GM21526 (cell line): ENCODE measurements at regions not wholly inside any gene's neighbourhood (a gene's known extent, or its start where the extent isn't known, plus 50 kb on each side); places are given as distances from the start of the nearest gene placed in this dataset.
"Not testable (repeated sequence)": the region's sequence is repeated elsewhere in the genome, so short reads cannot be mapped to it uniquely, and the experiment has no call there.

Source experiments
- ATAC-seq: cut with Tn5 transposase; IDR thresholded peaks from one replicate; pipeline ENCODE4 v1.9.1; 2021; ENCODE audit warnings: moderate library complexity; ENCODE audit not compliant: unreplicated experiment, low FRiP score

DNA sequence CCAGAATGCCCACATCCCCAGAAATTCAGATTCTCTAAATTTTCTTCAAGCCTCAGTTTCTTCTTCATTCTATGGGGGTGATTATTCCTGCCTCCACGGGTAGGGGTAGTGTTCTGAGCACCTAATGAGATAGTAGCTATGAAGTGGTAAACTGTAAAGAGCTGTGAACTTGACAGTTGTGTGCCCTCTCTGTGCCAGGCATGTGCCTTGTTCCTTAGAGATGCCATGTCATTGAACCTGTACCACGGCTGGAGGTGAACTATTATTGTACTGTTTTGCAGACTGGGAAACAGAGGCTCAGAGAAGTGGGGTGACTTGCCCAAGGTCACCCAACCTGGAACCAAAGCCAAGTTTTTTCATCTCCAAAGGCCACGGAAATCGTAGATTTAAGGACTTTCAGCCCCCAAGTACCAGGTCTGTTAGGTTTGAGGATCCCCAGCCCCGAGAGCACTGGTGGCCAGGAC, 67.7 kb upstream of the SIRPA start:
- no peak for ATAC-seq

GRCh38 chr20:1825938-1826445, 69.2 kb upstream of the SIRPA start:
- ATAC-seq: no peak

- no peak for ATAC-seq
Observed at GRCh38 chr20:1825507-1825906, 69.7 kb upstream of the SIRPA start.

DNA sequence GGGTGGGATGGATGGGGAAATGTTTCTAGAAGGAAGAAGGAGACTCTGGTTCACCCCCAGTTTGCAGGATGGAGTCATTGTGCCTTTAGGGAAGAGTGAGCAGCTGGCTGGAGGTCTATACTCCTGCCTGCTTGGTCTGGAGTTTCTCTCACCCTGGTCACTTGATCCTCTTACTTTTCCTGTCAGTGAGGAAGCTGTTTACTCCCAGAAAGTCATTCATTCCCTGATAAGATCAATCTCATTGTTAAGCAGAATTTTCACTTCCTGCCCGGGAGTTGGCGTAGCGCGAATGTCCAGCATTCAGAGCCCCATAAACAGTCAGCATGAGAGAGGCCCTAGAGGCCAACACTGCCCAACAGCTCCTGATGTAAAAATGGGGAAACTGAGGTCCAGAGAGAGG, 70.4 kb upstream of the SIRPA start:
- ATAC-seq: no peak

DNA sequence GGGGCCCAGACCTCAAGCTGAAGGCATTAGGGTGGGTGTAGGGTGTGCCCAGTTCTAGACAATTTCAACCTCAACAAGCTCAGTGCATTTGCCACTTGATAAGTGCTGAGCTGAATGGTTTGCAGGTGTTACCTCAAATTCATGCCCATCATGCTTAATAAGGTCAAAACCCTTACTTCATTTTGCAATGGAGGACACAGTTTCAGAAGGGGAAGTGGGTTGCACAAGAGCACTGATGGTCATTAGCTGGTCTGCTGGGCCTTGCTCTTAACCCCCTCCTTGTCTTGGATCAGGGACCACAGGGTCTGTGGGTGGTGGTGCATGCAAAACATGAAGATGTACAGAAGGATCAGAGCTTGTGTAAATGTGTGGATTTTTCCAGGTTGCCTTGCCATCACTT, 71.0 kb upstream of the SIRPA start:
- no peak for ATAC-seq

GRCh38 chr20:1823450-1823844, 71.8 kb upstream of the SIRPA start:
- no peak for ATAC-seq

DNA sequence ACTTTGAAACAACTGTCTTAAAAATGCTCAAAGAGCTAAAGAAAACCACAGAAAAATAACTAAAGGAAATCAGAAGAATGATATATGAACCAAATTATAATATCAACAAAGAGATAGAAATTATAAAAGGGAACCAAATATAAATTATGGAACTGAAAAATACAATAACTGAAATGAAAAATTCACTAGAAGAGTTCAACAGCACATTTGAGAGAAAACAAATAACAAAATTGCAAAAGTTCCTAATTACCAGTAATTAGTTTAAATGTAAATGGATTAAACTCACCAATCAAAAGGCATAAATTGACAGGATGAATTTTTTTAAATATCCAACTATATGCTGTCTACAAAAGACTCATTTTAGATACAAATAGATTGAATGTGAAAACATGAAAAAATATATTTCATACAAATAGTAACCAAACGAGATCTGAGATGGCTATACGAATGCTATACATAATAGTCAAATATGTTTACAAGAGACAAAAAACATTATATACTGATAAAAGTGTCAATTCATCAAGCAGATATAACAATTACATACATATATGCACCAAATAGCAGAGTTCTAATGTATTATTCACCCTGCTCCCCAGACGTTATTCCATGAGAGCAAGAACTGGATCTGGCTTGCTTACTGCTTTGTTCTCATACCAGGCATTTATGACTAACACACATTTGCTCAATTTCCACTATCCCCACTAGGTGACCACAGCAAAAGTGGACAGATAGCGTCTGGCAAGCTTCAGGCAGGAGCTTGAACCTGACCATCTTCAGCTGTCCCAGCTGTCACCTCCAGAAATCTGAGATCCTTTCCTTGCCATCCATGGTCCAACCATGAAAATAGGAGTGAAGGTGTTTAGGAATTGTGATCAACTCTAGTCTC, 72.4 kb upstream of the SIRPA start:
- no peak for ATAC-seq

DNA sequence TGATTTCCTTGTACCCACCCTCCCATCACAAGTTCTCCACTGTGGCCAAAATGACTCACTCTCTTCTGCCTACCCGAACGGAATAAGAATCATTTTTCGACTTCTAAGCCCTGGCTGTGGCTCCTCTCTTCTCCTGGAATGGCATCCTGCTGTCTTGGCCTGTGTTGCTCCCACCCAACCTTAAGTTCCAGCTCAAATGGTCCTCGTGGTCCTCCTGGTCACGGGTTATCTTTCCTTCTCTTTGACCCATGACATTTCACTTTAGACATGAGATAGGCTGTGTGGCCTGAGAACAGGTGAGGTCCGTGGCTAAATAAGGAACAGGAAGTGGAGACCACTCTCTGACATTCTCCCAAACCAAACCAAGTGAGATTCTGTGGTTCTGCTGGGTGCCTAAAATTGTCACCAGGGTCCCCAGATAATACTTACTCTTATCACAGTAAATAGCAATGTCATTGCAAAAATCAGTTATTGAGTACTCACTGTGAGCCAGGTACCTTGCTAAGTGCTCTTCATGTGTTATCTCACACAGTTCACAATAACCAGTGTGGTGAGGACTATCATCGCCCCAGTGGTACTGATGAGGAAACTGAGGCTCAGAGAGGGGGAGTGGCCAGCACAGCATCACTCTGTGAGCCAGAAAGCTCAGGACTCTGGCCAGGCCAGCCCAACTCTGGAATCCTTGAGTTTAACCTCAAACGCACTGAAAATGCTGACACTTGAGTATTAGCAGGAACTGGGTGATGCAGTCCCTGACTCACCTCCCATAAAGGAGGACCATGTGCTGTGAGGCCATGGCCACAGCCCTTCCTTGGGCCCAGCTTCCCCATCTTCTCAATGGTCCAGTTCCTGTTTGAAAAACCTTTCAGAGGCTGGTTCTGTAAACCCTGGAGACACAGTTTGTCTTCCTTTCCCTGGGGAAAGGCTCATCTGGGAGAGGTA, 74.8 kb upstream of the SIRPA start:
- ATAC-seq: no peak

DNA sequence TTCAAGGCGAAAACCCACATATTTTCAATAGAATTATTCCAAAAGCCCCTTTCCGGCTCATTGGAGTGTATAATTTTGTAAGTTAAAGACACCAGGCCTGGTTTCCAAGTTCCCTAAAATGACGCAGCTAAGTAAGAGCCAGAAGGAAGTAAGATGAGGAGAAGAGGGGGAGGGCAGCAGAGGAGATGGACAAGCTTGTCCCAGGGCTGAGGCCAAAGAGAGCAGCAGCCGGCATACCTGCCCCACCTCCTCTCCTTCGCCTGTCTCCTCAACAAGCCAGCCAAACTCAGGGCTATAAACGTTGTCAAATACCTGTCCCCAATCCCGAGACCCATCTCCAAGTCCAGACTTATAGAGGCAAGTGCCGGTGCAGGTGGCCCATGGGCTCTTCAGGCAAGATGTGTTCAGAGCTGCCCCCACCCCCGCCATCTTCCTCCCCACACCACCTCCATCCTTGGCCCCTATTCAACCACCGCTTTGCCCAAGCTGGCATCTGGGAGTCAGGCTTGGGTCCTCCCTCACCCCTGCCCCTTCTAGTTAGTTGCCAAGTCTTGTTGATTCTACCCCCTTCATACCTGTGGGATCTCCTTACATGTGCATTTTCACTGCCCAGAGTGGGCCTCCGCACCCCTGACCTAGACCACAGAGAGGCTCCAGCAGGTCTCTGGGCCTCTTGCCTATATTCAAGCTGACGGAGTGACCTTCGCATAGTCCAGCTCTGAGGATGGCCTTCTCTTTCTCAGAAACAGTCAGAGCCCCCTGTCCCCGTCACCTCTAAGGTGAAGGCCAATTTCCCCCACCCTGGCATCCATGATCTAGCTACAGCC, 75.7 kb upstream of the SIRPA start:
- no peak for ATAC-seq

- no peak for ATAC-seq
Observed at GRCh38 chr20:1818895-1819294, 76.3 kb upstream of the SIRPA start.

DNA sequence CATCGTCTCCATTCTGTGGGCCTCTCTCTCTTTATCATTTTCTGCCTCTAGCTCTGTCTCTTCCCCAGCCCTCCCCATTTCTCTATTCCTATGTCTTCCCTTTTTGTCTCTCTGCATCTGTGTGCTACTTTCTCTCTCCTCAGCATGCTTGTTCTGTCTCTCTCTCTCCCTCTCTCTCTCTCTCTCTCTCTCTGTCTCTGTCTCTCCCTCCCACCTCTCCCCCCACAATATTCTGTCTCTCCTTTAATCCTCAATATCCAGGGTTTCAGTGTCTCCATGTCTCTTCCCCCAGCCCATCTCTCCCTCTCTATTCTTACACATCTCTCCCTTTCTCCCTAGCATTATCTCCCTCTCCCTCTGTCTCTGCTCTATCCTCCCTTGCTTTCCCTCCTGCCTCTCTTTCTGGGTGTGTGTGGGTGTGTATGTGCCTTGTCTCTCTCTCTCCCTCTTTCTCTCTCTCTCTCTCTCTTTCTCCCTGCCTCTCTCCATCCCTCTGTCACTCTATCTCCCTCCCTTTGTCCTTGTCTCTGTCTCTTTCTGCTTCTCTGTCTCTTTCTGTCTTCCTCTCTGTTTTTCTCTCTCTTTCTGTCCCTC, 76.9 kb upstream of the SIRPA start:
- ATAC-seq: no peak

DNA sequence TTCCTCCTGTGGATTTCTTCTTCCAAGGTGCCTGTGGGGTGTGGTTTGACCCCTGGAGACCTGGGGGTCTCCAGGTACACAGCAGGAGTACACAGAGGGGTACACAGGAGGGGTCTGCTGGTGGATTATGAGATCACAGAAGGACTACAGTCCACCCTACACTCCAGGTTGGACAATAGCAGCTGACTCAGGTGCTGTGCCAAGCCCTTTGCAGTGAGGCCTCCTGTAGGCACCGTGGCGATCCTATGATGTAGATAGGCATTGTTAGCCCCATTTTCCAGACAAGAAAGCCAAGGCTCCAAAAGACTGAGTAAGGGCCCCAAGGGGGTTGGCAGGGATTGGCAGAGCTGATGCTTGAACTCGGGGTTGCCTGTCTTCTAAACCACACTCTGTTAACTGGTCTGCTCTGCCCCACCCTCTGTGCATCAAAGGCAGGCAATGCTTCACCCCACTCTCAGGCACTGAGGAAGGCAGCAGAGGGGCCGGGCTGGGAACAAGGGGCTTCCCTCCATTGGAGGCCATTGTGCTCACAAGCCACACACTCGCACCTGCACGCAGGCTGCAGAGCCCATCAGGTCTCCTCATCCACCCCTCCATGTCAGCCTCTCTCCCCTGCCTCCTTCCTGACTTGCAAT, 77.5 kb upstream of the SIRPA start:
- ATAC-seq: no peak

- no peak for ATAC-seq
Observed at GRCh38 chr20:1816384-1817381, 78.5 kb upstream of the SIRPA start.

GRCh38 chr20:1815502-1816085, 79.6 kb upstream of the SIRPA start:
- ATAC-seq: no peak

DNA sequence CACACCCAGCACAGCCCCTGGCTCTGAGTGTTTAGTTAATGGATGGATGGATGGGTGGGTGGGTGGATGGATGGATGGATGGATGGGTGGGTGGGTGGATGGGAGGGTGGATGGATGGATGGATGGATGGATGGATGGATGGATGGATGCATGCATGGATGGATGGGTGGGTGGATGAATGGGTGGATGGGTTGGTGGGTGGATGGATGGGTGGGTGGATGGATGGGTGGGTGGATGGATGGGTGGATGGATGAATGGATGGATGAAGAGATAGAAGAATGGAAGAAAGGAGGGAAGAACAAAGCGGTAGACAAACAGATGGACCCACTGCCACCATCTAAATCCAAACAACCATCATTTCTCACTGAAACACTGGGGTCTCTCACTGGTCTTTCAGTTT, 80.3 kb upstream of the SIRPA start:
- ATAC-seq: not testable (repeated sequence)

DNA sequence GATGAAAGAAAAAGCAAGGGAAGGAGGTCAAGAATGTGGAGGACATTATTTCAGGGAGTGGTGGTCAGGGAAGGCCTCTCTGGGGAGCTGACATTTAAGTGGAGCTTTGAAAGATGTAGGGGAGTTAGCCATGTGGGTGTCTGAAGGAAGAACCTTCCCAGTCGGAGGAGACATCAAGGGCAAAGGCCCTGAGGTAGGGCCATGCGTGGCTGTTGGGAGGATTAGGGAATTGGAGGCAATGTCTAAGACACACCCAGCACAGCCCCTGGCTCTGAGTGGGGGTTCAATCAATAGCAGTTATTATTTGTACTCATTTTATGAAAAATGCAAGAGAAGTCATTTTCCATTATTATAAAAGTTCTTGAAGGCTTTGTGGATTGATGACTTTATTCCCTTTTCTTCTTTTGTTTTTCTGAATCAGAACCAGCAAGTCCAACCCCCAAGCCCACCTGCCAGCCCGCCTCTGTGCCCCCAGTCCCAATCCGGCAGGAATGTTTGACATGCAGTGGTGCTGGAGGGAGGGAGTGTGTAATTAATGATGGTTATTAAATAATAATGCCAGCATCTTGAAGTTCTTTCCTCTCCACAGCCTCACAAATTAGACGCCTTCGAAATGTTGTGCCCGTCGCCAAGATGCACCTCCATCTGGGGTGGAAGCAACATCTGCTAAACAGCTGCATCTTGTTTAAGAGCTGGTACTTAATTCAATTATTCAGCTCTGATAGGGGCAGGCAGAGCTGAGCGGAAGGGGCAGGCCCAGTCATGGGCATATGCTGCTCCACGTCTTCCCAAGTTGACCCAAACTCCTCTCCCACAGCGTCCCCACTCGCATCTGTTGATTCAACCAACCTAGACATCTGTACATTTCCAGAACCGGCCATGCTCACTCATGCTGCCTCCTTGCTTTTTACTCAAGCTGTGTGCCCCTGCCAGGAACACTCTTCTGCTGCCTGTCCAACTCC, 81.3 kb upstream of the SIRPA start:
- no peak for ATAC-seq

DNA sequence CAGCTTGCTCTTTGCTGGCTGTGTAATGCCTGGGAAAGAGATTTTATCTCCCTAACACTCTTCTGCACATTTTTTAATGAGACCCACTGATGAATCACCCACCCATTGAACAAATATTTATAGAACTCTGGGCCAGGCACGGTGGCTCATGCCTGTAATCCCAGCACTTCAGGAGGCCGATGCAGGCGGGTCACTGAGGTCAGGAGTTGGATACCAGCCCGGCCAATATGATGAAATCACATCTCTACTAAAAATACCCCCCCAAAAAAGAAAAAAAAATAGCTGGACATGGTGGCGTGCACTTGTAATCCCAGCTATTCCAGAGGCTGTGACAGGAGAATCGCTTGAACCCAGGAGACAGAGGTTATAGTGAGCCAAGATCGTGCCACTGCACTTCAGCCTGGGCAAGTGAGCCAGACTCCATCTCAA, 82.1 kb upstream of the SIRPA start:
- ATAC-seq: no peak
